Brain microvascular endothelial cell (primary cell): ENCODE measurements at regions not wholly inside any gene's neighbourhood (a gene's known extent, or its start where the extent isn't known, plus 50 kb on each side); places are given as distances from the start of the nearest gene placed in this dataset.

ENCODE experiments used
- DNase-seq: peaks from one replicate; pipeline ENCODE4 v3.0.0-alpha.2; 2020
- H3K27ac ChIP-seq: fragments of 250-450 bp; sonication (Bioruptor Pico); 2 replicates; pipeline ENCODE4 v1.5.1; 2020; ENCODE audit warnings: mild to moderate bottlenecking, moderate library complexity
- H3K27me3 ChIP-seq: fragments of 250-450 bp; sonication (Bioruptor Pico); replicated peaks from 2 replicates; pipeline ENCODE4 v1.5.1; 2020; ENCODE audit warnings: mild to moderate bottlenecking
- H3K36me3 ChIP-seq: fragments of 250-450 bp; sonication (Bioruptor Pico); replicated peaks from 2 replicates; pipeline ENCODE4 v1.5.1; 2020; ENCODE audit warnings: mild to moderate bottlenecking
- H3K4me3 ChIP-seq: 2 replicates; pipeline ENCODE4 v1.5.1; 2011; ENCODE audit warnings: low read depth, mild to moderate bottlenecking, control low read depth, low read length, moderate library complexity
- CTCF ChIP-seq: IDR thresholded peaks from 2 replicates; pipeline ENCODE4 v1.5.1; 2011; ENCODE audit warnings: low read depth, mild to moderate bottlenecking, moderate library complexity, low read length, control low read depth, inconsistent platforms; ENCODE audit errors: missing control alignments
- in situ Hi-C: cut with HindIII; loops from 2 replicates; pipeline ENCODE4 v1.10.0; 2017; ENCODE audit warnings: low sequenced_read_pairs, low pct_ligation_motif_present

- DNase-seq = no peak
- Histone ChIP-seq H3K4me3 (no peak overlapping the region), H3K27me3 (no peaks in the 10 kb centered on the region), H3K36me3 (no peaks in the 10 kb centered on the region), H3K27ac (no peak overlapping the region)
- in situ Hi-C loops = no loop called here
- no peak for TF ChIP-seq CTCF
Measured at GRCh38 chr3:189569473-189569872, 61.7 kb upstream of the TP63 start.

- in situ Hi-C loops = no loop called here
- H3K27ac ChIP-seq = no peak overlapping the region
- DNase-seq = no peak
Measured at GRCh38 chr3:189570916-189571315, 60.3 kb upstream of the TP63 start.

GRCh38 chr3:189572249-189572648 lies 58.9 kb upstream of the TP63 start:
- no peak for DNase-seq
- Histone ChIP-seq H3K27me3 (no peaks in the 10 kb centered on the region), H3K27ac (no peak overlapping the region), H3K36me3 (no peaks in the 10 kb centered on the region), H3K4me3 (no peak overlapping the region)
- in situ Hi-C loops = no loop called here
- no peak for TF ChIP-seq CTCF

More at GRCh38 chr3:189570916-189571315, 60.3 kb upstream of the TP63 start:
- no peak for TF ChIP-seq CTCF
- Histone ChIP-seq H3K36me3 (no peaks in the 10 kb centered on the region), H3K27me3 (no peaks in the 10 kb centered on the region), H3K4me3 (no peak overlapping the region)

- TF ChIP-seq CTCF = no peak
- H3K4me3 ChIP-seq = no peak overlapping the region
- no peaks in the 10 kb centered on the region for H3K36me3 ChIP-seq
- in situ Hi-C loops = no loop called here
- no peaks in the 10 kb centered on the region for H3K27me3 ChIP-seq
- H3K27ac ChIP-seq = no peak overlapping the region
- no peak for DNase-seq
Measured at GRCh38 chr3:189573004-189573403, 58.2 kb upstream of the TP63 start.

- no peak for TF ChIP-seq CTCF
- Histone ChIP-seq H3K4me3 (no peak overlapping the region), H3K27me3 (no peaks in the 10 kb centered on the region), H3K36me3 (no peaks in the 10 kb centered on the region), H3K27ac (no peak overlapping the region)
- in situ Hi-C loops = no loop called here
- no peak for DNase-seq
Measured at GRCh38 chr3:189576486-189576885, 54.7 kb upstream of the TP63 start.

- no peak for DNase-seq
- H3K27ac ChIP-seq = no peak overlapping the region
- in situ Hi-C loops = no loop called here
Measured at GRCh38 chr3:189577050-189577951, 53.9 kb upstream of the TP63 start.

More at GRCh38 chr3:189577050-189577951, 53.9 kb upstream of the TP63 start:
- no peak overlapping the region for H3K4me3 ChIP-seq
- no peaks in the 10 kb centered on the region for H3K36me3 ChIP-seq
- no peaks in the 10 kb centered on the region for H3K27me3 ChIP-seq
- TF ChIP-seq CTCF = no peak
